Gastrocnemius medialis (tissue), 4 donors: ENCODE measurements at regions not wholly inside any gene's neighbourhood (a gene's known extent, or its start where the extent isn't known, plus 50 kb on each side); places are given as distances from the start of the nearest gene placed in this dataset.

Experiments
- POLR2A ChIP-seq, 2 donors: fragments of 450-650 bp; IDR thresholded peaks; one replicate each; pipeline ENCODE4 v1.6.1; 2017; ENCODE audit warnings: antibody characterized with exemption in 2 of 2, mild to moderate bottlenecking in 2 of 2, moderate library complexity in 2 of 2
- TF ChIP-seq, protein P1 (sequence below), 5 experiments: fragments of 450-650 bp in 3 of 5; fragments of 200-600 bp in 2 of 5; sonication (generic) in 2 of 5; IDR thresholded peaks in 4 of 5; conservative IDR thresholded peaks in 1 of 5; 1 replicate in 4 of 5; 2 replicates in 1 of 5; pipeline ENCODE4 v1.5.1; 2016 to 2019; ENCODE audit warnings: antibody characterized with exemption in 5 of 5, mild to moderate bottlenecking in 3 of 5, moderate library complexity in 3 of 5

DNA sequence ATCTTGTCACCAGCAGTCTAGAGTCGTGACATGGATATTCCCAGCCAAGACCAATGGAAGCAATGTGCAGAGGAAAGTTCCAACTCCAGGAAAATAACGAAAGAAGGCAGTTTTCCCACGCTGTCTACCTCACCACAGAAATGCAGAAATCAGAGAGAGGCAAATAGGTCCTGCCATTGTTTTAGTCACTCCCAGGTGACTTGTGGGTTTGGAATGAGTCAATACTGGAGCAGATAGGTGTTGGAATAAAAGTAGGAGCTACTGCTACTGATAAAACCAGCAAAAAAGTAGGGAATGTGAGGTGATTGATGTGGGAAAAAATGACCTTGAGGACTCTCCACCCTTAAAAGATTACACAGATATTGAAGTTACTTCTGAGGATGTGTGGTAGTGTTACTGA, 72.8 kb upstream of the RAI2 start:
- TF ChIP-seq POLR2A (IDR thresholded peaks at IDR 0.05): no peak
- TF ChIP-seq, protein P1, sequence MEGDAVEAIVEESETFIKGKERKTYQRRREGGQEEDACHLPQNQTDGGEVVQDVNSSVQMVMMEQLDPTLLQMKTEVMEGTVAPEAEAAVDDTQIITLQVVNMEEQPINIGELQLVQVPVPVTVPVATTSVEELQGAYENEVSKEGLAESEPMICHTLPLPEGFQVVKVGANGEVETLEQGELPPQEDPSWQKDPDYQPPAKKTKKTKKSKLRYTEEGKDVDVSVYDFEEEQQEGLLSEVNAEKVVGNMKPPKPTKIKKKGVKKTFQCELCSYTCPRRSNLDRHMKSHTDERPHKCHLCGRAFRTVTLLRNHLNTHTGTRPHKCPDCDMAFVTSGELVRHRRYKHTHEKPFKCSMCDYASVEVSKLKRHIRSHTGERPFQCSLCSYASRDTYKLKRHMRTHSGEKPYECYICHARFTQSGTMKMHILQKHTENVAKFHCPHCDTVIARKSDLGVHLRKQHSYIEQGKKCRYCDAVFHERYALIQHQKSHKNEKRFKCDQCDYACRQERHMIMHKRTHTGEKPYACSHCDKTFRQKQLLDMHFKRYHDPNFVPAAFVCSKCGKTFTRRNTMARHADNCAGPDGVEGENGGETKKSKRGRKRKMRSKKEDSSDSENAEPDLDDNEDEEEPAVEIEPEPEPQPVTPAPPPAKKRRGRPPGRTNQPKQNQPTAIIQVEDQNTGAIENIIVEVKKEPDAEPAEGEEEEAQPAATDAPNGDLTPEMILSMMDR (IDR thresholded peaks at IDR 0.05 in 4 of 5, conservative IDR thresholded peaks at IDR 0.05 in 1 of 5): no peak
